DOHH2 (cell line): ENCODE measurements at regions not wholly inside any gene's neighbourhood (a gene's known extent, or its start where the extent isn't known, plus 50 kb on each side); places are given as distances from the start of the nearest gene placed in this dataset.

Source experiments
- H3F3A ChIP-seq: fragments of 200-600 bp; sonication (generic), shearing (Covaris generic); 2 replicates; pipeline ENCODE4 v1.6.0; 2016; ENCODE audit warnings: antibody characterized with exemption, mild to moderate bottlenecking; ENCODE audit not compliant: control insufficient read depth, insufficient read depth
- H3K27ac ChIP-seq: fragments of 200-600 bp; sonication (generic); 2 replicates; pipeline ENCODE4 v1.5.1; 2014; ENCODE audit warnings: low read depth, mild to moderate bottlenecking, low read length, moderate library complexity
- H3K27me3 ChIP-seq: fragments of 200-600 bp; sonication (generic); 2 replicates; pipeline ENCODE4 v1.6.1; 2014; ENCODE audit warnings: mild to moderate bottlenecking, low read length, mixed read lengths; ENCODE audit not compliant: control insufficient read depth
- H3K36me3 ChIP-seq: fragments of 200-600 bp; sonication (generic); 2 replicates; pipeline ENCODE4 v1.6.1; 2014; ENCODE audit warnings: mild to moderate bottlenecking, low read length, moderate library complexity, mixed read lengths; ENCODE audit not compliant: control insufficient read depth
- H3K4me1 ChIP-seq: fragments of 200-600 bp; sonication (generic); 2 replicates; pipeline ENCODE4 v1.6.1; 2014; ENCODE audit warnings: mild to moderate bottlenecking, low read length, mixed read lengths; ENCODE audit not compliant: control insufficient read depth
- H3K4me2 ChIP-seq: fragments of 200-600 bp; sonication (generic); 2 replicates; pipeline ENCODE4 v1.6.0; 2014; ENCODE audit warnings: mild to moderate bottlenecking, low read length, moderate library complexity
- H3K4me3 ChIP-seq: fragments of 200-600 bp; sonication (generic); 2 replicates; pipeline ENCODE4 v1.5.1; 2014; ENCODE audit warnings: mild to moderate bottlenecking, low read length, mixed read lengths
- H3K79me2 ChIP-seq: fragments of 200-600 bp; sonication (generic); 2 replicates; pipeline ENCODE4 v1.6.1; 2014; ENCODE audit warnings: mild to moderate bottlenecking, low read length, mixed read lengths; ENCODE audit not compliant: control insufficient read depth
- H3K9me2 ChIP-seq: fragments of 200-600 bp; sonication (generic); replicated peaks from 2 replicates; pipeline ENCODE4 v1.6.1; 2014; ENCODE audit warnings: mild to moderate bottlenecking, low read length, mixed read lengths; ENCODE audit not compliant: control insufficient read depth
- H3K9me3 ChIP-seq: fragments of 200-600 bp; sonication (generic); 2 replicates; pipeline ENCODE4 v1.6.1; 2014; ENCODE audit warnings: antibody characterized with exemption, low read length, mixed read lengths; ENCODE audit not compliant: control insufficient read depth, insufficient read depth
- H4K20me1 ChIP-seq: fragments of 200-600 bp; sonication (generic); 2 replicates; pipeline ENCODE4 v1.6.0; 2014; ENCODE audit warnings: low read depth, mild to moderate bottlenecking, antibody characterized with exemption, low read length, moderate library complexity; ENCODE audit not compliant: control insufficient read depth, insufficient read depth
- CTCF ChIP-seq: fragments of 200-600 bp; sonication (generic); IDR thresholded peaks from one replicate; pipeline ENCODE4 v1.5.1; 2014; ENCODE audit warnings: antibody characterized with exemption, mild to moderate bottlenecking, low read depth, low read length; ENCODE audit not compliant: poor library complexity, severe bottlenecking
- EZH2phosphoT487 ChIP-seq: fragments of 200-600 bp; sonication (generic); IDR thresholded peaks from 2 replicates; pipeline ENCODE4 v1.6.1; 2017; ENCODE audit warnings: borderline replicate concordance, mild to moderate bottlenecking, antibody characterized with exemption, low read length, moderate library complexity, mixed read lengths

DNA sequence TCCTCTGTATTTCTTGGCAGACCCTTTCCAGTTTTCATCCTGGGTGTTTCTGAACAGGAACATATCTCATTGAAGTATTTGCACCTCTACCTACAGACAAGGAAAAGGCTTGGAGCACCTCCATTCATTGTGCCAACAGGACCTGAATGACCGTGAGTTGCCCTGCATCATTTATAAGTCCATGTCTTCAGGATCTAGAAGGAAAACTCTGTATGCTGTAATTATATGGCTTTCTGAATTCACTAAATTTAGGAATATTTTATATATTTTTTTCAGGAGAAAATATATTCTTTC, 402.3 kb upstream of the SLC14A2 start:
- Histone ChIP-seq H3K4me1 (no peaks in the 10 kb centered on the region), H3K4me3 (no peak overlapping the region), H3K27ac (no peak overlapping the region), H3K27me3 (no peaks in the 10 kb centered on the region), H3K79me2 (no peaks in the 10 kb centered on the region), H3K36me3 (no peaks in the 10 kb centered on the region), H3K9me3 (no peaks in the 10 kb centered on the region), H4K20me1 (no peaks in the 10 kb centered on the region), H3K9me2 (no peaks in the 10 kb centered on the region), H3K4me2 (no peak overlapping the region), H3F3A (no peaks in the 10 kb centered on the region)
- TF ChIP-seq EZH2phosphoT487: no peak
- peak; percentile 31 for TF ChIP-seq CTCF

DNA sequence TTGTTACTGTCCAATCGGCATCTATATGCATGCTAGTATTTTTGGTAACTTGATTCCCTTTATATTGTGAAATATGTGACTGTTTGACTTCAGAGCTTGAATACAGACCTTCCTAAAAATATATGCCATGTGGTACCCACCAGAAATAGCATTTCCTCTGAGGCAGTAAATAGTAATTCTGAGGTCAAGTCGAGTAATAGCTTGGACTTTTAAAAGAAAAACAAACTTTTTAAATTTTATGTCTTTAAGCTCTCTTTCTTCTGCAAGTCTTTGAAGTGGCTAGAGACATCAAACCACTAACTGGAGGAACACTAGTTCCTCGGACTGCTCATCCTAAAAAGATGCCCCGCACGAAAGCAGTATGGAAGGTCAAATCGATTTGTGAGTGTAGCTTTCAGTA, 396.8 kb upstream of the SLC14A2 start:
- no peak for TF ChIP-seq CTCF
- H3K9me3 ChIP-seq: no peaks in the 10 kb centered on the region
- no peaks in the 10 kb centered on the region for H3K4me1 ChIP-seq
- no peak overlapping the region for H3K4me2 ChIP-seq
- H3K27me3 ChIP-seq: peaks cover 3% of the 10 kb centered on the region; the same call in 1 of the 2 replicates
- H3K4me3 ChIP-seq: no peak overlapping the region
- no peaks in the 10 kb centered on the region for H3F3A ChIP-seq
- H3K9me2 ChIP-seq: no peaks in the 10 kb centered on the region
- H3K27ac ChIP-seq: no peak overlapping the region
- no peaks in the 10 kb centered on the region for H3K36me3 ChIP-seq
- H3K79me2 ChIP-seq: no peaks in the 10 kb centered on the region
- no peaks in the 10 kb centered on the region for H4K20me1 ChIP-seq

GRCh38 chr18:45221363-45221762, 393.9 kb upstream of the SLC14A2 start:
- H3K9me3 ChIP-seq: no peaks in the 10 kb centered on the region
- no peak overlapping the region for H3K4me2 ChIP-seq
- no peaks in the 10 kb centered on the region for H3K9me2 ChIP-seq
- no peak overlapping the region for H3K4me3 ChIP-seq
- no peak overlapping the region for H3K27ac ChIP-seq
- no peaks in the 10 kb centered on the region for H4K20me1 ChIP-seq
- H3K79me2 ChIP-seq: no peaks in the 10 kb centered on the region
- H3K36me3 ChIP-seq: no peaks in the 10 kb centered on the region
- no peaks in the 10 kb centered on the region for H3F3A ChIP-seq
- peaks cover 3% of the 10 kb centered on the region; the same call in 1 of the 2 replicates for H3K27me3 ChIP-seq
- TF ChIP-seq EZH2phosphoT487: no peak
- TF ChIP-seq CTCF: no peak
- no peaks in the 10 kb centered on the region for H3K4me1 ChIP-seq

GRCh38 chr18:45222180-45222579, 393.1 kb upstream of the SLC14A2 start:
- Histone ChIP-seq H3K36me3 (no peaks in the 10 kb centered on the region), H3K79me2 (no peaks in the 10 kb centered on the region), H3K9me2 (no peaks in the 10 kb centered on the region), H4K20me1 (no peaks in the 10 kb centered on the region), H3K4me2 (no peak overlapping the region), H3F3A (no peaks in the 10 kb centered on the region), H3K27ac (no peak overlapping the region), H3K9me3 (no peaks in the 10 kb centered on the region), H3K4me1 (no peaks in the 10 kb centered on the region), H3K27me3 (peaks cover 3% of the 10 kb centered on the region; the same call in 1 of the 2 replicates), H3K4me3 (no peak overlapping the region)
- TF ChIP-seq CTCF: no peak
- no peak for TF ChIP-seq EZH2phosphoT487
